ENCODE measurements at regions not wholly inside any gene's neighbourhood (a gene's known extent, or its start where the extent isn't known, plus 50 kb on each side); places are given as distances from the start of the nearest gene placed in this dataset.

DNA sequence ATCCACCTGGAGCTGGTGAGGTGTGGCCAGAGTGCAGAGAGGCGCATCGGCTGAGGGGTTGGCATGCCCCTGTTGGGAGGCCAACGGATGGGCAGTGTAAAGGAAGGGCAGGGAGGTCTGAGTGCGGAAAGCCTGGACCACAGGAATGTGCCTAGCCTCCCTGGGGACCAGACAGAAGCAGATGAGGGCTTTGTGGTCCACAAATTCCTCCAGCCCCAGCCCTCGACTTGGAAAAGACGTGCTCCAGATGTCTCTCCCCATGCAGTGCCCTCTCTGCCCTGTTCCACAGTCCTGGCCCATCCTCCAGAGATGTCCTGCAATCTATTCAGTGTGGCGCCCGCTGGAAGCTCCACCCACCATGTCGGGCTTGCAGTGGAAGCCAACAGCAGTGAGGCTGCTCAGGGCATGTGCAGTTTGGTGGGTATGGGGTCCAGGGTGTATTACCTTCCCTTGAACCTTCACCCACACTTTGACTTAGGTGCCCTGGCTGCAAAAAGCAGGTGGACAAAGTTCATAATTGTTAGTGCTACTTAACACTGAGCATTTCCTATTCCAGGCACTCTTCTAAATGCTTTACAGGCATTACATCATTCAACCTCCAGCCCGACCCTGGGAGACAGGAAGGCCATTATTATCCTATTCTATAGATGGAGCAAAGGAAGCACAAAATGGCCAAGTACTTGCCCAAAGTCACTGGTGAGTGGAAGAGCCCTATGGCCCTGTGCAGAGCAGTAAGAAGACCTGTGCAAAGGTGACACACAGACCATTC lies 120.2 kb upstream of the SLC25A48 start:
- H3K4me3 ChIP-seq (ENCODE audit: low read depth, low read length): no peak overlapping the region
- TF ChIP-seq, protein P1, sequence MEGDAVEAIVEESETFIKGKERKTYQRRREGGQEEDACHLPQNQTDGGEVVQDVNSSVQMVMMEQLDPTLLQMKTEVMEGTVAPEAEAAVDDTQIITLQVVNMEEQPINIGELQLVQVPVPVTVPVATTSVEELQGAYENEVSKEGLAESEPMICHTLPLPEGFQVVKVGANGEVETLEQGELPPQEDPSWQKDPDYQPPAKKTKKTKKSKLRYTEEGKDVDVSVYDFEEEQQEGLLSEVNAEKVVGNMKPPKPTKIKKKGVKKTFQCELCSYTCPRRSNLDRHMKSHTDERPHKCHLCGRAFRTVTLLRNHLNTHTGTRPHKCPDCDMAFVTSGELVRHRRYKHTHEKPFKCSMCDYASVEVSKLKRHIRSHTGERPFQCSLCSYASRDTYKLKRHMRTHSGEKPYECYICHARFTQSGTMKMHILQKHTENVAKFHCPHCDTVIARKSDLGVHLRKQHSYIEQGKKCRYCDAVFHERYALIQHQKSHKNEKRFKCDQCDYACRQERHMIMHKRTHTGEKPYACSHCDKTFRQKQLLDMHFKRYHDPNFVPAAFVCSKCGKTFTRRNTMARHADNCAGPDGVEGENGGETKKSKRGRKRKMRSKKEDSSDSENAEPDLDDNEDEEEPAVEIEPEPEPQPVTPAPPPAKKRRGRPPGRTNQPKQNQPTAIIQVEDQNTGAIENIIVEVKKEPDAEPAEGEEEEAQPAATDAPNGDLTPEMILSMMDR (IDR thresholded peaks at IDR 0.05; ENCODE audit: borderline replicate concordance, insufficient read depth, low read depth, low read length): no peak

DNA sequence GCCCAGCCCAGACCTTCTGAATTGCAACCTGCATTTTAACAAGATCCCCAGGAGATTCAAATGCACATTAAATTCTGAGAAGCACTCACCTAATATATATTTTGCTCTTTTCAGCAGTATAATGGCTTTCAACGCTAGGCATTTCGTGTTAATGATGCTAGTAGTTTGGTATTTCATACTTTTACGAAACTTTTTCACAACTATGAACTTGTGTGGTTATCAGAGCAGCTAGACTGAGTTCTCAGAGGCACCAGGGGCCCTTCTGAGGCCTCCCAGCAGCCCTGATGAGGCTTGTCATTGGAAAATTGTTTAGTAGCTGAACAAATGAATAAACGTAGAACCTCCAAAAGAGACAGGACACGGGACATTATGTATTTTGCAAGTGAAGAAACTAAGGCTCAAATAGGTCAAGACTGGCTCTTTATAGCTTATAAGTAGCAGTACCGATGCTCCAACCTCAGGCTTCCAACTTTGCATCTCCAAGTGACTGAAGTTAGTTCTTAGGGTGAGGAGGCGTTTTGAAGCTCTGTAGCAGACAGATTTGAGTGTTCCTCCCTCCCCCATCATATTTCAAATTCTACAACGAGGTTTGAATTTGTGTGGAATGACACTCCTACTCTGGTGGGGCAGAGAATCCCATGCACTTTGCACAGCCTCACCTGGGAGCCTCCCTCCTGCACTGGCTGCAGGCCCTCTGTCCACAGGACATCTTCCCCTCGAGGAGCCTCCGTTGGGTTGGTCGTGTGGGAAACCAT lies 121.1 kb upstream of the SLC25A48 start:
- H3K4me3 ChIP-seq (ENCODE audit: low read depth, low read length): no peak overlapping the region
- TF ChIP-seq, protein P1 (IDR thresholded peaks at IDR 0.05; ENCODE audit: borderline replicate concordance, insufficient read depth, low read depth, low read length): no peak

DNA sequence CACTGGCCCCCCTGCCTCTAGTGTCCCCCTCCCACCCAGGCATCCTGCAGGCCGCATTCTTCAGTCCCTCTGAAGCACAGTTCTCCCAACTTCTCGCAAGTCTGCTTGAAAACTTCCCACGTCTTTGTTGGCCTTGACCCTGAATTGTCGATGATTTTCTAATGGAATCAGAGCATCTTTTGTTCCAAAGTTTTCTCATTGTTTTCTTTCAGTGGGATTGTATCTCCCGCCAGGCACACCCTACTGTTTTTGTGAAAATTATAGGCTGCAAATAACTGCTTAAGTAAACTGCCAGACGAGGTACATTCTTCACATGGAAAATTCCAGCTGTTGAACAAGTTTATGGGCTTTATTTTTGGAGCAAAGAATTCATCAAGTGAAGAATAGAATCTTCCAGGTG lies 122.6 kb upstream of the SLC25A48 start:
- TF ChIP-seq, protein P1 (IDR thresholded peaks at IDR 0.05; ENCODE audit: borderline replicate concordance, insufficient read depth, low read depth, low read length): no peak
- no peak overlapping the region for H3K4me3 ChIP-seq (ENCODE audit: low read depth, low read length)

DNA sequence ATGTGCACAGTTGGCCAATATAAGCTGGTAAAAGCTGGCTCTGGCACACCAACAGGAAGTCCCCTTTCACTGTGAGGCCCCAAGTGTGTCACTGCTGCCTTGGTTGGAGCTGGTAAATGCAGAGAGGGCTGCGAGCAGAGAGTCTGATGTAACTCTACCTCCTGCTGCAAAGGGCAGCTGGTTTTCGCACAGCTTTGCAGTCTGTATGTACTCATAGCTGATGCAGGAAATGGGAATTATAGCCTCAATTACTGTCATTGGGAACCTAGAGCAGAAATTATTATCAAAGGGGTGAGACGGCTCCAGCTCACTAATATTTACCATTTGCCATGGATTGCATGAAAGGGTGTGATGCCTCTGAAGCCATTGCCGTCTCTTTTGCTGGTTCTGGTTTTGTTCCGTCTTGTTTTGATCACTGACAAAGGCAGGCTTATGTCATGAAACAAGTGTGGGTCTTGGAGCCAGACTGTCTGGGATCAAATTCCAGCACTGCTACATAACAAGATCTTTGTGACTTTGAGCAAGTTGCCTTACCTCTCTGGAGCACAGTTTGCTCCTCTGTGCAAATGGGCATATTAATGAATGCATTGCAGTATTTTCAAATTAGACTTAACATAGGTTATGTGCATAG lies 124.3 kb upstream of the SLC25A48 start:
- no peak overlapping the region for H3K4me3 ChIP-seq (ENCODE audit: low read depth, low read length)
- TF ChIP-seq, protein P1 (IDR thresholded peaks at IDR 0.05; ENCODE audit: borderline replicate concordance, insufficient read depth, low read depth, low read length): no peak

DNA sequence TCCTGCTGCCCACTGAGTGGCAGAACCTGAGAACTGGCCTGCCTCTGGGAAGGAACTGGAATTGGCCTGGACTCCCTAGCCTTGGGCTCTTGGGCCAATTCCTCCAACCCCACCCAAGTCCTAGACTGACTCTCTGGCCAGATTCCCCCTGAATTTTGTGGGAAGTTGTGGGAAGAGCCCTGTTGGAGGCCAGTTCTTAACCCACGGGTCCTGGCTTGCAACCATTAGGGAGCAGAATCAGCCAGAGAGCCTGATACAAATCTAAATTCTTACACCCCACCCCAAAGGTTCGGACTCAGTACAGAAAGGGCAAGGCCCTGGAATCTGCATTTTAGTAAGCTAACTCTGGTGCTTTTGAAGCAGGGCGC lies 125.3 kb upstream of the SLC25A48 start:
- TF ChIP-seq, protein P1 (IDR thresholded peaks at IDR 0.05; ENCODE audit: borderline replicate concordance, insufficient read depth, low read depth, low read length): no peak

DNA sequence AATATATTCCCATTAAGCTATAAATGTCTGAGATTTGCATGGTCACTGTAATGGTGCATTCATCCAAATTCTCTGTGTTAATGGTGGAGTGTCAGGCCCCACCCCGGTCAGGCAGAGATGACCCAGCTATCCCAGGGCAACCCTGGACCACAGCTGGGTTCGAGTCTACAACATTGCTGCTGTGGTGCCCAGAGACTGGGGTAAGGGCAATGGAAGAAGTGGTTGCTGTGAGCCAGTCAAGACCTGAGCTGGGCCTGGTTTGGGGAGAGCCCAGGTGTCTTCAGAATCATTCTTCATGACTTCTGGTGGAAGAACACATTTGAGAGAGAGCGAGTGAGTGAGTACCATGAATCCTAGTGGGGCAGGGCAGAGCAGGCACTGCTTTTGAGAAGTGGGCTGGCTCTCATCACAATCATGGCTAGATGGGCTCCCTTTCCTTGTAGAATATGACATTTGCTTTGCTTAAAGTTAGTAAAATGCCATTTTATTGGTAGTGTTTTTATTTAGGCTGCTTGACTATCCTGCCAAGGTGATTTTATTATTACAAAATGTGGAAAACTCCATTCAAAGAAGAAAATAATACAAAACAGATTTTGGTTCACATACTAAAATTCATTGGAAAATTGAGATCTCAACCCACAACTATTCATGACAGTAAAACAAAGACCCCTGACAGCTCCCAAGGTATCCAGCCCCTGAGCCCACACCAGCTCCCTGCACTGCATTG lies 125.8 kb upstream of the SLC25A48 start:
- H3K4me3 ChIP-seq (ENCODE audit: low read depth, low read length): no peak overlapping the region
- TF ChIP-seq, protein P1 (IDR thresholded peaks at IDR 0.05; ENCODE audit: borderline replicate concordance, insufficient read depth, low read depth, low read length): no peak

More for the DNA sequence above, 125.3 kb upstream of the SLC25A48 start:
- no peak overlapping the region for H3K4me3 ChIP-seq (ENCODE audit: low read depth, low read length)
